Erythroblast (primary cell): ENCODE measurements at regions not wholly inside any gene's neighbourhood (a gene's known extent, or its start where the extent isn't known, plus 50 kb on each side); places are given as distances from the start of the nearest gene placed in this dataset.

ENCODE experiments used
- GATA1 ChIP-seq: IDR thresholded peaks from 2 replicates; pipeline ENCODE4 v1.6.1; 2011; ENCODE audit warnings: low read depth, mild to moderate bottlenecking, control low read depth, low read length, moderate library complexity
- POLR2A ChIP-seq: IDR thresholded peaks from 2 replicates; pipeline ENCODE4 v1.6.1; 2011; ENCODE audit warnings: mild to moderate bottlenecking, low read length

GRCh38 chr4:4800646-4801408 lies 58.6 kb upstream of the MSX1 start:
- TF ChIP-seq POLR2A, result no peak
- TF ChIP-seq GATA1, result no peak
